HG03460 (cell line): ENCODE measurements at regions not wholly inside any gene's neighbourhood (a gene's known extent, or its start where the extent isn't known, plus 50 kb on each side); places are given as distances from the start of the nearest gene placed in this dataset.

Source experiments
- ATAC-seq: cut with Tn5 transposase; IDR thresholded peaks from one replicate; pipeline ENCODE4 v1.9.1; 2021; ENCODE audit not compliant: unreplicated experiment

DNA sequence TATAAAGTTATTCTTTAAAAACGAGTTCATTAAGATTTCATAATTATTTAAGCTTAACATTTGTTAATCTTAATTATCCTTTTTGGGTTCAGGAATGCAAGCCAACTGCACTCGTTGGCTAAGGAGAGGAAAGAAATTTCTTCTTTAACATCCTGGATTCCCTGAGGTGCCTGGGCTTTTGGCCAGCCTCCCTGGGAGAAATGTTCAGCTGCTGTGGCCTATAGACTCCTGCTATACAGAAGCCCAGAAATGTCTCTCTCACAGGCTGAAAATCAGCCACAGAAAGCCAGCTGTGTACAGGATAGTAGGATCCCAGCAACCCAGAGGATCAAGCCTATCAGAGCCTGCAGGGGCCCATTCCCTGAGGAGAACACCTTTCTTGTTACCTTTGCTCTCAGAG, 430.3 kb downstream of the XIRP2 start:
- ATAC-seq = no peak

DNA sequence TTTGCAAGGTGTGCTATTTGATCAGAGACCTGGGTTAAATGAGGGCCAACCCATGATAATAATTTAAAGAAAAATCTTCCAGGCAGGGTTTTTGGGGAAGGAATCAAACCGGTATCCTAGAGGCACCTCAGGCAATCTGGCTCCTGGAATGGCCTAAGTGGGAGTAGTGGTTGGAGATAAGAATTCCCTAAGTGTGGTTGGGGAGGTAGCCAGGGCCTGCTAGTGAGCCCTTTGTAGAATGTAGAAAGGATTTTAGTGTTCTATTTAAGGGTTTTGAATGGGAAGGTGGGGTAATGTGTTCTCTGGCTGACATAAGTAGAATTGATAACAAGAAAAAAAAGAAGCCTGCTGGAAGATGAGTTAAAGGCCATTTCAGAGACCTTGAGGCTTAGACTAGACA, 422.2 kb downstream of the XIRP2 start:
- no peak for ATAC-seq
